ENCODE measurements at regions not wholly inside any gene's neighbourhood (a gene's known extent, or its start where the extent isn't known, plus 50 kb on each side); places are given as distances from the start of the nearest gene placed in this dataset.
"Not testable (repeated sequence)": the region's sequence is repeated elsewhere in the genome, so short reads cannot be mapped to it uniquely, and the experiment has no call there.

DNA sequence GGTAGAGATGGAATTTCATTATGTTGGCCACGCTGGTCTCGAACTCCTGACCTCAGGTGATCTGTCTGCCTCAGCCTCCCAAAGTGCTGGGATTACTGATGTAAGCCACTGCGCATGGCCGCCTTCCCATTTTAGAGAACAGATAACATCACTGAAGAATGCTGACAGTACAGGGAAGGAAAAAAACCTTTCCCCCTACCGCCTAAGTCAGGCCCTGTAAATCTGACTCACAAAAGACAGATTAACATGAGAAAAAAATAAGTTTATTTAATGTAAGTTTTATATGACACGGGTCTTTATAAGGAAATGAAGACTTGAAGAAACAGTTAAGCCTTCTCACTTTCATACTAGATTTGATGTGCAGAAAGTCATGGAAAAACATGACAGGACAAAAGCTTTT lies 227.2 kb upstream of the ZNF608 start:
- no peak for DNase-seq

DNA sequence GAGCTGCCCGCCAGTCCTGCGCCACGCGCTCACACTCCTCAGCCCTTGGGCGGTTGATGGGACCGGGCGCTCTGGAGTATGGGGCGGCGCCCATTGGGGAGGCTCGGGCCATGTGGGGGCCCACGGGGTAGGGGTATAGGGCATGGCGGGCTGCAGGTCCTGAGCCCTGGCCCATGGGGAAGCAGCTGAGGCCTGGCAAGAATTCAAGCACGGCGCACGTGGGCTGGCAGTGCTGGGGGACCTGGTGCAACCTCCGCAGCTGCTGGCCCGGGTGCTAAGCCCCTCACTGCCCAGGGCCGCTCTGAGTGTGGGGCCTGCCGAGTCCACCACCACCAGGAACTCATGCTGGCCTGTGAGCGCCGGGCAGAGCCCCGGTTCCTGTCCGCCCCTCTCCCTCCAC lies 229.6 kb upstream of the ZNF608 start:
- DNase-seq: no peak

GRCh38 chr5:124979251-124979650 lies 232.8 kb upstream of the ZNF608 start:
- DNase-seq: no peak

DNA sequence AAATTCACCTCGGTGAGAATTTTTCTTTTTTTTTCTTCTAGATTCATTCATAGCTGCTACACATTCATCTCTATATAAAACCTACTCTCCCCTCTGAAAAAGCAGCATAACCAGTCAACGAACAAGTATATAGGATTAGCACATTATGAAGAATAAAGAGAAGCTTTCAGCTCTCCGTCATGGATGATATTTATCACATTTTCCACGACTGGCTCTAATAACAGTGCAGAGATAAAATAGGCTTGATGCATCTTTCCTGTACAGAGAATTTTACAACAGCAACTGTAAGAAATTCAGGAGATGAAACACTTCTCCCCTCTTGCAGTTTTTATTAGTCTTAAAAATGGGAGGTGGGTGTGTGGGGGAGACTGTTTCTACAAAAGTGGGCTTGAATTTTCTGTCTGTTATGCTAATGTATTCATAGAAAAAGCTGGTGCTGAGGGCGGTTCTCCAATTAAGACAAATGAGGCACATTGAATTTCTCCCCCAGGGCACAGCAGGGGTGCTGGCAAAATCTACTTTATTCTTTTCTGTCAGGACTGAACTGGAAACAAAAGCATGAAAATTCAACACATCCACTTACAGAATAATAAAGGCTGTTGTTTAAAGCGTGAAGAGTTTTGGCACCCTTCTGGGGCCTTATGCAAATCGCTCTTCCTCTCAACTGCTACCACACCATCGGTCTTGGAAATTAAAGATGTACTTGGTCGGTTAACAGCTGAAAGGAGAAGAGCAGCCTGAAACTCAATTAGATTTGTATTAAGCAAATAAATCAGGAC lies 233.9 kb upstream of the ZNF608 start:
- DNase-seq: no peak

- DNase-seq: no peak
Observed at GRCh38 chr5:124981901-124982300, 235.5 kb upstream of the ZNF608 start.

DNA sequence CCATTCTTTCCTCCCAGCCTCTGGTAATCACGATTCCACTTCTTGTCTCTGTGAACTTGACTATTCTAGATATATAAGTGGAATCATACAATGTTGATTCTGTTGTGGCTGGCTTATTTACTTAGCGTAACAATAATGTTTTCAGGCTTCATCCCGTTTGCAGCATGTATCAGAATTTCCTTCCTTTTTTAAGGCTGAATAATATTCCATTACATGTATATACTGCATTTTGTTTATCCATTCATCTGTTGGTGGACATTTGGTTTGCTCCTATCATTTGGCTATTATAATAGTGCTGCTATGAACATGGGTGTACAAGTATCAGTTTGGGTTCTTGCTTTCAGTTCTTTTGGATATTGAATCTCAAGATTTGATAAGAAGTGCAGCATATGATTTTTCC lies 239.7 kb upstream of the ZNF608 start:
- no peak for DNase-seq

DNA sequence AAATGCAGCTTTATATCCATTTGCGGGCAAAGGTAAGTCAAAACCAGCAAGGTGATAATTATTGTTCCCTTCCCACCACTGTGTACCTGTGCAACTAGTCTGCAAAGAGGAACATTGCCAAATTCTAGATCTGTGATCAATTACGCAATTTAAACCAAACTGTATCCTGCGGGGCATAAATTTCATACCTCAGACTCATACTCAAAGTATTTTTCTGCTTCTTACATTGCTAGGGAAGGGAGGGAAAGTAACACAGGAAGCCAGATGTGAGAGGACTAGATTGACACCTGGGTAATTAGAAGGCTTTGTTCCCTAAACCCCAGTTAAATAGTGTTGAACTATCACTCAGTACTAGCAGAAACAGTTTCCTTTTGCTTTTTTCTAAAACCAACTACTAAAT lies 240.2 kb upstream of the ZNF608 start:
- no peak for DNase-seq

- not testable (repeated sequence) for DNase-seq
Observed at GRCh38 chr5:124987786-124988185, 241.3 kb upstream of the ZNF608 start.

- DNase-seq: no peak
Observed at GRCh38 chr5:124990723-124991122, 244.3 kb upstream of the ZNF608 start.

DNA sequence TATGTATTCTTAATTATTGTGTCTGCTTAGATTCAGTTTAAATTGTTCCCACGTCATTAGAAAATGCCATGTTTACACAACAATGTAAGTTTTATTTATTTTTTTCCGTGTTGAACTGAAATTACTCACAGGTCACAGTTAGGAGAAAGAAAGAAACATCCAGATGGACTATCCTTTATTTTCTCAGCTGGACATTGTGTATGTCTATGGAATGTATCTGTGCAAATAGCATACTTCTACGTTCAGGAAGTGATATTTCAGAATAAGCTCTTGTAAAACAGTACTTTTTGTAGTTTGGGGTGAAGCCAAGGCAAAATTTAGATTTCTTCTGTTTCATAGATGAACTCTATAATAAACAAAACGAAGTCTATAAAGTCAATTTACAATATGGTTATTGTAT lies 249.0 kb upstream of the ZNF608 start:
- DNase-seq: no peak

DNA sequence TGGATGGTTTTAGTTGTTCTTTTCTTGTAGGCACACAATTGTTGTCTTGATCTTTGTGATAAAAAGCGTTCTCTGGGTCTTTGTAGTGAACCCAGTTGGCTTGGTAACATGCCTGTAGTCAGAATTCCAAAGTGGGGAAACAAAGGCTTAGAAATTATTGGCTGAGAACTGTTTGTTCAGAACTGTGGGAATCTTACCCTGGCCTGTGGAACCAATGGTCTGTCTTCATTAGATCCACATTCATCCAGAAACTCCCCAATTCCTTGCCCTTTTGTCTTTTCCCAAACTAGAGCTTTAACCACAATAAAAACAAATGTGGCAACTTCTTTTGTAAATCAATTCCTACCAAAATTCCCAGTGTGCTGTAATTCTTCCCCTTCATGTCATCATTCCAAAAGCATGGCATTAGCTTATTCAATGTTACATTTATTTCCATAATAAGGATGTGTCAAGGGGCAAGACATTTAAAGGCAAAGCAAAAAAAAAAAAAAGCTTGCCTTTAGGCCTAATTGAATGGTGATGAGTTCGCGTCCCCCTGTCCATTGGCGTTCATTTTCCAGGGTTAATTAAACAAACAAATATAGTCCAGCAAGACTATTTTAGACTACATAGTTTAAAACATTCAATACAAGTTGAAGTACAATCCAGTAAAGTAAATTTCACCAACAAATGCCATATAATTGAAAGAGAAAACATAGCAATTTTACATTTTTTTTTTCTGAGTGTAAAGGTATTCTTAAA lies 249.8 kb upstream of the ZNF608 start:
- no peak for DNase-seq

DNA sequence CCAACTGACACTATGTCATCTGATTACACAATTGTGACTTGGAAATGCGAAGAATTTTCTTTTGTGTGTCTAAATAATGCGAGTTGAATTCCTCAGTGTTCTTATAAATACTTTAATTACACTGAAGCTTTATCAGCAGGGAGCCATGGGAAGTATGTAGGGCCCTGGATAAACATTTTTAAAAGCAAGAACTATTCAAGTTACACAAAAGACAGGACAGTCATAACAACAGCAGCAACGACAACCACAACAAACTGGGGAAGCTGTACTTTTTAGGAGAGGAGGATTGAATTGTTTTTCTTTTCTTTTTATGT lies 250.3 kb upstream of the ZNF608 start:
- no peak for DNase-seq

- DNase-seq: no peak
Observed at GRCh38 chr5:124997186-124997893, 250.9 kb upstream of the ZNF608 start.

DNA sequence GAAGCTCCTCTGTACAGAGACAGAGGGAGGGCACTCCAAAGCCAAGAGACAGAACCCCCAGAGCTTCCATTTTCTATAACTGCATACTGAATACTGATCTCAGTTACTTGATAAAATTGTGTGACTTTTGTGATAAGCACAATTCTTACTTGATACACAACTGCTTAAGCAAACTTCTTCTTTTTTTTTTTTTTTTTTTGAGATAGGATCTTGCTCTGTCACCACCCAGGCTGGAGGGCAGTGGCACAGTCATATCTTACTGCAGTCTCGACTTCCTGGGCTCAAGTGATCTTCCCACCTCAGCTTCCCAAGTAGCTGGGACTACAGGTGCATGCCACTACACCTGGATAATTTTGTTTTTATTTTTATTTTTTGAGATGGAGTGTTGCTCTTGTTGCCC lies 252.1 kb upstream of the ZNF608 start:
- no peak for DNase-seq

- no peak for DNase-seq
Observed at GRCh38 chr5:125002727-125003598, 256.5 kb upstream of the ZNF608 start.

GRCh38 chr5:125004009-125004408 lies 257.6 kb upstream of the ZNF608 start:
- no peak for DNase-seq

DNA sequence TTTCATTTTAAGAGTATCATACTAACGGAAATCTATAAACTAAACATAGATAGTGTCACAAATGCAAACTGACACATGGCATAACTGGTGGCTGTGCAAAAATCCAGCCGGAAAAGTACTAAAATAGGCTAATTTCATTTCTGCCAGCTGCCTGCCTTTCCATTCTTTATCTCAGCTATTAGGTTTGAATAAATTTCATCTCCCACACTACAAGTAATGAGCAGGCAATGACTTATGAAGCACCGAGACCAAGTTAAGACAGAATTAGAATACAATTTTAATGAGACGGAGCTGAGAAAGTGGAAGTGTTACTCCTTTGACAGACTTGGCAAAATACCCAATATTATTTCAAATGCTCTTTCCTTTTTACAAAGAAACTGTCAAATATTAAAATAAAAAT lies 258.8 kb upstream of the ZNF608 start:
- no peak for DNase-seq

- no peak for DNase-seq
Observed at GRCh38 chr5:125006011-125006685, 259.7 kb upstream of the ZNF608 start.

DNA sequence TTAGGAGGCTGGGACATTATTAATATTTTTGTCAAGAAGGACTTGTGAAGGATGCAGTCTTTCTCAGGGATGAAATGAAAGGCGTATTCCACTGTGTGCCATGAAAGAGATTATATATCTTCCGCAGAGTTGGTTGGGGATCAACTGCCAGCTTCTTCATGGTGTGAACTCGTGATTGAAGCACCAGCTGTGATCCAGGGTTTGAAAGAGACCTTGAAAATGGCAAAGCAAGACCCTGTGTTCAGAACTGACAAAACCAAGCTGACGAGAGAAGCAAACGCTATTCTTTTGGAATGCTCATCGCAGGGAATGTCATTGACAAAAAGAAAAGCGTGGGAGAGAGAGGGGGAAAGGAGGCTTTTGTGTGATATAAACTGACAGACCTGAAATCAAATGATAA lies 263.9 kb upstream of the ZNF608 start:
- no peak for DNase-seq

- DNase-seq: no peak
Observed at GRCh38 chr5:125011014-125011413, 264.6 kb upstream of the ZNF608 start.

DNA sequence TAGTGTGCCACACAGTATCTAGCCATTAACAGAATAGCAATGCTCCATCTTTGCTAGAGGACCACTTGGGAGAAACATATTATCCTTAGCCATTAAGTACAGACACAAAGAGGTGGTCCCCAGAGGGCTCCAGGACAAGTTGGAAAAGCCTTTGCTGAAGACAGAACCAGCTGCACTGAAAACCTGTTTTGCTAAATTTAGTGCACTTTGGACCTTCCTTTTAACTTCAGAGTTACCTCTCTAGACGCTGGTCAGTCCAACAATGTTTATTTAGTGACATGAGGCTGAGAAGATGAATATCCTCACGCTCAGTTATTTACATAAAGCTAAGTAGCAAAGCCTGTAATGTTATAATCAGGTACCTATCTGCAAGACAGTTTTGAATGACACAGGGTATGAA lies 265.0 kb upstream of the ZNF608 start:
- DNase-seq: no peak

DNA sequence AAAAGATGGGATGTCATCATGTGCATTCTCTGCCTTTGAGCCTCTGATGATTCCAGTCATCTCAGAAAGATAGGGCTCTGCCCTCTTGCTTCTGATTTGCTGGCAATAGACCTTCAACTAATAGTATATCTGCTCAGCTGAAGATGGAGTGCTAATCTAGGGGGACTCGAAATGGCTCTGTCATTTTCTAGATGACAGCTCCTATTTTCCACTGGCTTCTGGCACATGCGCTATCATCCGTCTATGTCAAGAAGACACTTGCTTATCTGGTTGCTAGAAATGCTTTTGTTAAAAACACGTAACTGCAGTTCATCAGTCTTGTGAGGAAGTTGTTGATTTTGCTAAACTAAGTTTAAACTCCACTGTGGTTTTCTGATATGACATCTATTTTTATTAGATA lies 265.5 kb upstream of the ZNF608 start:
- DNase-seq: no peak
